KG1 (cell line): ENCODE measurements at regions not wholly inside any gene's neighbourhood (a gene's known extent, or its start where the extent isn't known, plus 50 kb on each side); places are given as distances from the start of the nearest gene placed in this dataset.

Source experiments
- DNase-seq: peaks from one replicate; lab custom pipeline; 2025; lab: John Stamatoyannopoulos, UW

DNA sequence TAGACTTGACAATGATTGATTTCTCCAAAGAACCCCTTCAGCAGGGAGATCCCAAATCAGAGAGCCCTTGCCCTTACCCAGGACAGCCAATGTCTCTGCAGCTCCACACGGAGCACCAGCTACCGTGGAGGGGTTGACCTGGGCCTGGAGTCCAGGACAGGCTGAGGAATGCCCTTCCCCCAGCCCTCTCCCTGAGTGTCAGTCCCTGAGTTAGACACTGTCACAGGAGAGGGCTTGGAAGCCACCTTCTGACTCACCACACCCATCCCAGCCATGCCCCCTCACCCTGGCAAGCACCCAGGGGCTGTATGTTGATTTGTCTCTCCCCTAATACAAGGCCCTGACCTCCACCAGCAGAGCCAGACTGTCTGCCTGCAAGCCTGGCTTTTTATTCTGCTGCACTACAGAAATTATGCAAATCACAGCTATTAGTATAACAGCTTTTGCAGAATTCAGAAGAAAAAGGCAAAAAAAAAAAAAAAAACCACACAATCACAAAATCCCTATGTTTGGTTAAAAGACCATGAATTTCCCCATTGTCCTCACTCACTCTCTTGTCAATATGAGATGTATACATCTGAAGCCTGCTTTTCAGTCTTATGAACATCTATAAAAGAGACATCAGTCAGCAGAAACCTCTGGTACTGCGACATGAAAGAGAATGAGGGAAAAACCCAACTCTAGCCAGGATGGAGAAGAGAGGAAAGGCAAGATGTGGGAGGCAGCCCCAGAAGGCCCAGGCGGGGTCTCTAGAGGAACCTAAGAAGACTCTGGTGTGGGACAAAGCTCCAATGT is 240.7 kb downstream of the UQCRFS1 start:
- no peak for DNase-seq

DNA sequence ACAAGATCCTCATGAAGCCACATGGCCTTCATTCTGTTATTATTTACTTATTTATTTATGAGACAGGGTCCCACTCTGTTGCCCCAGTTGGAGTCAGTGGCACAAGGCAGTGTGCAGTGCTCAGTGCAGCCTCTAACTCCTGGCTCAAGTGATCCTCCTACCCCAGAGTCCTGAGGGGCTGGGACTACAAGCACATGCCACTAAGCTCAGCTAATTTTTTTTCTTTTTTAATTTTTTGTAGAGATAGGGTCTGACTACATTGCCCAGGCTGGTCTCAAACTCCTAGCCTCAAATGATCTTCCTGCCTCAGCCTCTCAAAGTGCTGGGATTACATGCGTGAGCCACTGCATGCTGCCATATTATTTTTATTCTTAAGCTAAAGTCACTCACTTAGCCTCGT is 241.4 kb downstream of the UQCRFS1 start:
- DNase-seq, result no peak

DNA sequence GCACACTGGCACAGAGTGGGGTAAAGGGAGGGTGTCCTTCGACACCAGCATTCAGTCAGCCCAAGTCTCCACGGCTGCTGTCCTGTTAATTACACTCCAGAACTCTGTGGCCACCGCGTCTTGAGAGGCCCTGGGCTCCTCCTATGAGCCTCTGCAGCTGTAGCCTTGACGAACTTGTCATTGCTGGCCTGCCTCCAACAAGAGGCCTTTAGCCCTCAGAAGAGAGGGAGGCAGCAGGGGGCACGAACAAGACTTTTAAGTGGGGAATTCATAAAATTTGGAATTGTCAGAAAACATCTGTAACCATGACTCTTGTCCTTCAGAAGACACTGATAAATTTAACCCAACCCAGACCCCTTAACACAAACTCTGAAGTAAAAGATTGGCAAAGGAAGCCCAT is 241.9 kb downstream of the UQCRFS1 start:
- DNase-seq, result no peak

DNA sequence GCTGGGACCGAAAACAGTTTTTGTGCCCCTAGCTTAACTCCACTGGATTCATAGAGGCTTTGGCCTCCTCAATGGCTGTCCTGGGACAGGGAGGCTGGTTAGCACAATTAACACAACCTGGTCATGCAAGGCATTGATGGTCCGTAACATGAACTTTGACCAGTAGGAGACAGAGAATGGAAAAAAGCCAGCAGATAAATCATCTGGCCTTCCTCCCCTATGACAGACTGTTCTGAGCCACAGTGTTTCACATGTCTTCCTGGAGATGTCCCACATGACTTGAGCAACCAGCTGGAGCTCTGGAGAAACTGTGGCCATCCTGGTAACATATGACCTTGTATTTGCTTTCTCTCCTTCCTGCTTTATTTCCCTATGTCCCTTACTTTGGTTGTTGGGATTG is 244.2 kb downstream of the UQCRFS1 start:
- no peak for DNase-seq

DNA sequence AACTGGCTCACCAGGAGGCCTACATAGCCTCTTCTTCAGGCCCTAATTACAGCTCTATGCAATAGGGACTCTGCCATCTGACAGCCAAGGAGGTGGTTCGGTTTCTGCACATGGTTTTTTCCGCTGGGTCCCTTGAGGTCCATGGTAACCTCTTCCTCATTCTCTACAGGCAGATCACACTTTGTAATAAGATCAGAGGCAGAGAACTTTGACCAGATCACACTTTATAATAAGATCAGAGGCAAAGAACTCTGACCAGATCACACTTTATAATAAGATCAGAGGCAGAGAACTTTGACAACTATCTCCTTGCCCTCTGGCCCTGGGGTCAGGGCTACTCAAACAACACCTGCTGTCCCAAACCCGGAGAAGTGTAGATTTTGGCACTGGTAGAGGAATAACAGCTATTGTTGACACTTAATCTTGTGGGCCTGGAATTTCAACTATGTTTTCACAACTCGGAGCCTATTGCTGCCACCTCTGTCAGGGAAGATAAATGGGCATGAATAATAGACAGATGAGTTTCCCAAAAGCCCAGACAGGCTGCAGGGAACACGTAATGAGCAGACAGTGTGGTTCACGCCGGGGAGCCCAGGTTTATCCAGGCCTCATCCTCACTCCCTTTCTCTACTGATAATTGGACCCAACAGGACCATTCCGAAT is 246.1 kb downstream of the UQCRFS1 start:
- no peak for DNase-seq

DNA sequence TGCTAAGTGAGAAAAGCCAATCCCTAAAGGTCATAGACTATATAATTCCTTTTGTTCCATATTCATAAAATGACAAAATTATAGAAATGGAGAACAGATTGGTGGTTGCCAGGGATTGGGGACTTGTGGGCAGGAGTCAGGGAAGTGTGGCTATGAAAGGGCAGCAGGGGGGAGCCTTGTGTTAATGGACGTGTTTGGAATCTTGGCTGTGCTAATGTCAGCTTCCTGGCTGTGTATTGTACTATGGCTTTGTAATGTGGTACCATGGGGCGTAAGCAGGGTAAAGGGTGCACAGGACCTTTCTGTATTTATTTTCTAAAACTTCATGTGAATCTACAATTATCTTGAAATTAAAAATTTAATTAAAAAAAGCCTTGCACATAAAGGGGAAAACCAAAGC is 248.5 kb downstream of the UQCRFS1 start:
- DNase-seq, result no peak

DNA sequence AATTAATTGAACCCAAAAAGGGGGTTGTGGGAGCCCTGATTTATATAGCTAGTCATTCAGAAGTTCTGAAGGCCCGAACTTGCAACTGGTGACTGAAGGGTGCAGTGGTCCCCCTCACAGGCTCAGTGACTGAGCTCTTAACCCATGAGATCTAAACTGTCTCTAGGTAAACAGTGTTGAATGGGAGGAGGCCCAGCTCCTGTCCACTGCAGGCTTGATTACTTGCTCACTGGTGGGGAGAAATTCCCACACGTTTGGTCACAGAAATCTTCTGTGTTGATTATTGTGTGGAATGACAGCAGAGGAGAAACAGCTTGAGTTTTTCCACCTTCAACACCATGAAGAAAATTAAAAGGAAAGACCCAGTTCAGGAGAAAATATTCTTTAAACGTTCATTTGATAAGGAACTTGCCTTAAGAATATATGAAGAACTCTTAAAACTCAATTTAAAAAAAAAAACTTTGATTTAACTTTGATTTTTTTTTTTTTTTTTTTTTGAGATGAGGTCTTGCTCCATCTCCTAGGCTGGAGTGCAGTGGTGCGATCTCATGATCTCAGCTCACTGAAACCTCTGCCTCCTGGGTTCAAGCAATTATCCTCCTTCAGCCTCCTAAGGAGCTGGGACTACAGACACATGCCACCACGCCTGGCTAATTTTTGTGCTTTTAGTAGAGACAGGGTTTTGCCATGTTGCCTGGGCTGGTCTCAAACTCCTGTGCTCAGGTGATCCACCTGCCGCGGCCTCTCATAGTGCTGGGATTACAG is 249.3 kb downstream of the UQCRFS1 start:
- DNase-seq, result no peak

DNA sequence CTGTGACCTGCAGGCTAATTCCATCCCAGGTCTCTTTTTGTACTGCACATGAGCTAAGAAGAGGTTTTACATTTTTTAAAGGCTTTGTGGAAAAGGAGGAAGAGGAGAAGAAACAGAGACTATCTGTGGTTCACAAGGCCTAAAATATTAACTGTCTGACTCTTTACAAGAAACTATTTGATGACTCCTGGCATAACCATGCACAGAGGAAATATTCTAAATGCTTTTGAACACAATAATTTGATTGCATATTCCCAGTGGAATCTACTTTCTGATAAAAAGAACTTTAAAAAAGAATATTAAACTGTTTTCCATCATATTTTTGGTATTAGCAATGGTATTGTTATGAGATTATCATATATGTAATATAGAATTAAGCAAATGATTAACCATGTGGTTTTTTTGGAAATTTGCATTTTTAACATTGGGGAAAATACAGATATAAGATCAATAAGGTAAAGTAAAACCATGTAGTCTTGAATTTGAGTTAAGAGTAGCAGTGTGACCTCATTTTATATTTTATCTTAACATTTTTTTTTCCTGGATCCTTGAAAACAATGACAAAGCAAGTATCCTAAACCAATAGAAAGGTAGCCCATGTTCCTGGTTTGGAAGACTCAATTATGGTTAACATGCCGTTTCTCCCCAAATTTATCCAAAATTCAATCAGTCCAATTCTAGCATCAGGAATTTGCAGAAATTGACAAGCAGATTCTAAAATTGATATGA is 251.0 kb downstream of the UQCRFS1 start:
- no peak for DNase-seq

DNA sequence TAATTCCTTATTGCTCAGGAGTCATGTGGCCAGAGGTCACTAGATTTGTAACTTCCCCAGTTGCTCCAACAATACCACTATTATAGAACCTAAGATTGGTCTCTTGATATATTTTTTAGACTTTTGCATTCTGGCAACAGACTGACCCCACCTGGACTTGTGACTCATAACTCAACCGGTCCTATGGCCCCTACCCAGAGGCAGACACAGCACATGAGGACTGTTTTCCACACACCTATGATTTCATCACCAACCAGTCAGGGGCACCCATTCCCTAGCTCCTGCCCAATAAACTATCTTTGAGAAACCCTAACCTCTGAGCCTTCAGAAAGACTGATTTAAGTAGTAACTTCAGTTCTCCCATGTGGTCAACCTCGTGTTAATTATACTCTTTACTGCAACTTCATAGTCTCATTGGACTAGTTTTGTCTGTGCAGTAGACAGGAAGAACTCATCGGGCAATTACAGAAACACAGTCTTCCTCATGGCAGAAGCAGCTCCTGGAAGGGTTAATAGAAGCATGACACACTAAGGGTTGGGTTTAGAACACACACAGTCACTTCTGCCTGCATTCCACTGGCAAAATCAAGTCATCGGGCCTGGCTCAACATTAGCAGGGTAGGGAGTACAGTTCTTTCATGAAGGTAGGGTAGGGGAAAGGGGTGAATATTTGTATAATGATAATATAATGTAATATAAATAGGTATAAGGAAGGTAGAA is 251.8 kb downstream of the UQCRFS1 start:
- DNase-seq, result no peak

DNA sequence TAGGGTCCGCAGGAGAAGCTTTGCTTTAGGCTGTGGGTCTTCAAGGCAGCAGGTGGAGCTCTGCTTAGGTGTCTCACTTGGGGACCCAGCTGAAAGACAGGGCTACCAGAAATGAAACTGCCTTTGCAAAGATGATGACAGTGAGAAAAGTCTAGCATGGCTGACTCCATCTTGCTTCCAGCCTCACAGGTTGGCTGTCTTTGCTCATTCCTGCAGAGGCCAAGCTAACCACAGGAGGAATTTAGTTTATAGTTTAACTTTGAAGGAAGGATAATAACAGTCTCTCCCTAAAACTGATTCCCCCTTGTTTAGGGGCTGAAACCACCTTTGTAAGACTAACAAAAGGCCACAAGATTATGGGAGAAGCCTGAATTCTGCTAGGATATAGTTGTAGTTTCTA is 252.4 kb downstream of the UQCRFS1 start:
- no peak for DNase-seq

DNA sequence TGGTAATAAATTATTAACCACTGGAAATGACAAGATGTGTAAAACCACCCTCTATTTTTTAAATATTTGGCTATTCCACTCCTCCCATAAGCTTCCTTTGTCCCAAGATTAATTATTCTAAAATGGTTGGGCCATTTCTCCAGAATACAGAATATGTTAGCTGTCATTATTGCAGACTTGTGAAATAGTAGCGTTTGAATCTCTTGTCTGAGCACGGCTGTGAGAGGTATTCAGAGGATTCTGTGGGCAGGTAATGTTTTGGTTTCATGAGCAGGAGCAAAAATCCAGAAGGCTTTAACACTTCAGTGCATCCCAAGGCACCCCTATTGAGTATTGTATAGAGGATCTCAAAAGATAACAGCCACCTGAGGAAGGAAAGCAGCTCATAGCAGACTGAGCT is 256.0 kb downstream of the UQCRFS1 start:
- DNase-seq, result no peak

DNA sequence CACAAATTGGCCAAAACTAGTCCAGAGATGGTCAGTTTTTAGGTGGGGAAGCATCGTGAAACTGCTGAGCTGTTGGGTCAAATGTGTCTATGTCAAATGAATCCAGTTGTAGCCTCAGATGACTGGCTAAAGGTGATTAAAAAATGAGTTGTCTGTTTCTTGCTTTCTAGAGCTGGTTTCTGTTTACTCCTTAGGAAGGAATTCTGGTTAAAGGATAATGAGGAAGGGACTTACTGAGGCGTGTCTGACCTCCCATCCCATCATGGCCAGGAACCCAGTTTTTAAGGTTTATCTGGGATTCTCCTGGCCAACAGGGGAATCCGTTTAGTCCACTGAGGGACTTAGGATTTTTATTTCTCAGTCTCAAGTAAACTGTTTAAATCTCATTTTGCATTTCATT is 256.5 kb downstream of the UQCRFS1 start:
- no peak for DNase-seq

DNA sequence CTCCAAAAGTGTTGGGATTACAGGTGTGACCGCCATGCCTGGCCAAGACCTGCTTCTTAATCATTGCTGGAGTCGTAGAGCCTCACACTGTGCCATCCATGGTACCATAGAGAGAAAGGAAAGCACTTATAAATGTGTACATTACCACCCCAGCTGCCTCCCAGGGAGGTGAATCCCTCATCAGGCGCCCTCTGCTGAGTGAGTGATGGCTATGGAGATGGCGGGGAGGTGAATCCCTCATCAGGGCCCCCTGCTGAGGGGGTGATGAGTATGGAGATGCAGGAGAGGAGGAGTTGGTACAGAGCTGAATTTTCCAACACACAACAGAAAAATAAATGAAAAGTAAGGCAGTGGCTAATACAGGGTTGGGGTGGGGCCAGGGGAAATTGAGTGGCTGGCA is 263.4 kb downstream of the UQCRFS1 start:
- no peak for DNase-seq

DNA sequence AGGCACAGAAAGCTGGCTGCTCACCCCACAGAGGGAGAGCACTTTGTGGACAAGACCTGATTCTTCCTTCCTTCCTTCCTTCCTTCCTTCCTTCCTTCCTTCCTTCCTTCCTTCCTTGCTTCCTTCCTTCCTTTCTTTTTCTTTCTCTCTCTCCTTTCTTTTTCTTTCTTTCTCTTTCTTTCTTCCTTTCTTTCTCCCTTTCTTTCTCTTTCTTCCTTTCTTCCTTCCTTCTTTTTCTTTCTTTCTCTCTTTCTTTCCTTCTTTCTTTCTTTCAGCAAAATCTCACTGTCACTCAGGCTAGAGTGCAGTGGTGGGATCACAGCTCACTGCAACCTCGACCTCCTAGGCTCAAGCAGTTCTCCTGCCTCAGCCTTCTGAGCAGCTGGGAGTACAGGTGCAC is 263.9 kb downstream of the UQCRFS1 start:
- DNase-seq, result no peak

DNA sequence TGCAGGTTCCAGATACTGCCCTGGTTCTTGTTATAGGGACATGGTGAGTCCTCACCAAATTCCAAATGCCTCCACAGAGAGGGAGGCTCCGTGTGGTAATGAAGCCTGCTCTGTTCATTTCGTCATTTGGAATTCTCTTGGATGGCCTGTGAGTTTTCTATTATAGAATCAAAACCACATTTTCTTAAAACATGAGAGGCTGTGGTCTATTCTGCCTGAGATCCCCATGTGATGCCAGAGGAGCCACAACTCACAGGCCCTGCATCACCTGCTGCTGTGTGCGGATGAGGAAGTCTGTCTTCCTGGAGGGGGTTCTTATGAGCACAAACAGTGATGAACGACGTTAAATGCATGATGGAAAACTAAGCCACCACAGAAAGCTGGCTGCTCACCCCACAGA is 264.4 kb downstream of the UQCRFS1 start:
- DNase-seq, result no peak

DNA sequence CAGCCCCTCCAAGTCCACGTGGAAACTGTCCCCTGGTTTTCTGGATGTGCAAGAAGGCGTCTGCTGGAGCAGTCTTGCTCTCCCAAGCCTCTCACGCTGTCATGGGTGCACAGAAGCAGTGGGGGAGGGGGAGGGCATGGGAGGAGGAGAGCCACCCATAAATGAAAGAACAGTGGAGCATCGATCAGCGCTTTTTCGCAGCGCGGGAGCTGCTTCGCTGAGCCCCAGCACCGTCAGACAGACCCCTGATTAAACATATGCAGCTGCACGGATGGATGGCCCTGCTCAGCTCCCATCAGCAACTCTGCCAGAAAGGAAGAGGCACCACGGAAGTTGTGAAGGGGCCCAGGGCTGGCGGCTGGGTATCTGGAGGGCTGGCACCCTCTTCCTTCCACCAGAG is 264.9 kb downstream of the UQCRFS1 start:
- no peak for DNase-seq

DNA sequence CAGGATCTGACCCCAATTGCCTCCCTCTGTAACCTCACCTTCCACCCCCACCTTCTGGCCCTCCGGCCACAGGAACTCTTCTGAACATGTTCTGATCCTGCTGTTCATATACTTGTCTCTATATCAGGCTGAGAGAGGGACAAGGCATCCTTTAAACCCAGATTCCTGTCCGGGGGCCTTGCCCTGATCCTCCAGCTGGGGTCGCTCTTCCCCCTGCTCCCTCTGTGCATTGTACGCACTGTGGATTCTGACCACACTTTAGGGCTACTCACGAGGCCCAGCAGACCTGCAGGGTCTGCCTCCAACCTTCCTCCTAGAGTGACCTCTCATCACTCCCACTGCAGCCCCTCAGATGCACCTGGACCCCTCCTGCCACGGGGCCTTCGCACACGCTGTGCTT is 269.3 kb downstream of the UQCRFS1 start:
- no peak for DNase-seq

DNA sequence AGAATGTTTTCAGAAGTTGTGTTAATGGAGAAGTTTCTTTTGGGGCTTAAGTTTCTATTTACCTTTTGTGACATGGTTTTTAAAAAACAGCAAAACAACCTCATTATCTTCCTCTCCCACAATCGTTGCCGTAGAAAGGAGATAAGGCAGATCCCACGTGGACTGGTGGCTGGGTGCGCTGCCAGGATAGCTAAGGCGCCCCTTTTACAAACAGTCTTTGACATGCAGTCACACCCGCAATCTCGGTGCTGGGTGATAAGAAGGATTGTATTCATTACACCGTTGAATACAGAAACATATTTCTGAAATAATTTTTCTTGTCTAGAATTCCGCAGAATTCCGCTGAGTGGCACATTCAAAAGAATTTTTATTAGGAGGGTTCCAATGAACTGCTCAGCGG is 271.1 kb downstream of the UQCRFS1 start:
- no peak for DNase-seq

DNA sequence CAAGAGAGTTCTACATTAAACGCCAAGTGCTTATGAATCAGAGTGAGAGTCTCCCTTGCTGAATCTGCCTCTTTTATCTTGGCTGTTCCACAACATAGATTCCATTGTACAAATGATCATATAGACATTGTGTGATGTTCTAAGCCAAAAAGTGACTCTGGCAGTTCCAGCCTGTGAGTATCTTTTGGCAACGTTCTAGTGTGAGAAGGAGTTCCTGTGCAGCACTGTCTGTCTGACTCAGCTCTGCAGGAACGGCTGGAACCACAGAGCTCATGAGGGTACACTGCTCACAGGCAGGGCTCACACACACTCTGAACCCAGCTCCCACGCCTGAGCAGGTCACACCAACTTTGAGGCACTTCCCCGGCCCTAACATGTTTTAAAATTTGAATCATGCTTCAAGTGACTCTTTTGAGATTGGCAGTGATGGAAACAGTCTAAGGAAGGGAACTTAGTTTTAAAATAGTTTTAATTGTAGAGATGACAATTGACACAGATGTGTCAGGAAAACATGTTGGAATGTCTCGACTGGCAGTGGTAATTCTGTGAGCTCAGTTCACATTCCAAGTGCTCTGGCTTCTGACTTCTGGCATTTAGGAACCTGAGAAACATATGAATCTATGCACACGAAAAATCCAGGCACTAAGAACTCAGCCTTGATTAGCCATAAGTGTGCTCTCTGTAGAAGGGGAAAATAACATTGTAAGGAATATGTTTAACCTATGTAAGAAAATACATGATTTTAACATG is 272.0 kb downstream of the UQCRFS1 start:
- no peak for DNase-seq

DNA sequence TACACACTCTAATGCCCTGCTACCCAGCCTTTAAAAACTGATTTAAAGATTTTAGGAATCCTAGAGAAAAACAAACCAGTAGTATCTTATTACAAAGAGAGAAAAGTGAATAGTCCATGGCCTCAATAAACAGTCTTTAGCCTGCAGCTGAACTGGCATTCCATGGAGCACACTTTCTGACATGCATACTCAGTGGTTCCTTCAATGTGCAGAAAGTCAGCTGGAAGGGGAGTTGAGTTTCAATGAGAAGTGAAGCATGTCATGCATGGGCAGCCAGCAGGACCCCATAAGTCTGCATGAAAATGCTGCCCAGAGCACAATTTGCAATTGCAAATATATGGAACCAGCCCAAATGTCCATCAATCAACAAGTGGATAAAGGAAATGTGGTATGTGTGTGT is 273.7 kb downstream of the UQCRFS1 start:
- no peak for DNase-seq

DNA sequence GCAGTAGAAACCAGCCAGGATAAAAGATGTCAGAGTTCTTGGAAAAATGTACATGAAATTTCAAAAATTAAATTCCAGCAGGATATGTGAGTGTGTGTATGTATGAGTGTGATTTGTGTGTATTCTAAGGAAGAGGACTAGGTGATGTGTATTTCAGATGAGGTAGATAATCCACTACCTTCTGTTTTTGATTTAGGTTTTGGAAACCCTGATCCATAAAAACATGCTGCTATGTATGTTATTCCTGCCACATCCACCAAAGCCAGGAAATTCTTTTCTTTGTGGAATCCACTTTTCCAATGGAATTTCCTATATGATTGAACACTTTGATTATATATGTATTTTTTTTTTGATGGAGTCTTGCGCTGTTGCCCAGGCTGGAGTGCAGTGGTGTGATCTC is 276.9 kb downstream of the UQCRFS1 start:
- no peak for DNase-seq
